Upper lobe of left lung (tissue), 6 donors: ENCODE measurements at regions not wholly inside any gene's neighbourhood (a gene's known extent, or its start where the extent isn't known, plus 50 kb on each side); places are given as distances from the start of the nearest gene placed in this dataset.

Experiments
- ATAC-seq, 2 donors: fragments of 200-7000 bp; cut with Tn5 transposase; one replicate each; pipeline ENCODE4 v1.9.1; 2022; ENCODE audit warnings: mild to moderate bottlenecking in 2 of 2, moderate library complexity in 2 of 2; ENCODE audit not compliant: low FRiP score in 2 of 2
- DNase-seq, 2 donors: peaks; one replicate each; pipeline ENCODE4 v3.0.0-alpha.2; 2019 to 2020
- H3K27ac ChIP-seq, 4 donors: fragments of 200-600 bp; sonication (generic); one replicate each; pipeline ENCODE4 v1.5.1; 2016 to 2019
- H3K27me3 ChIP-seq, 4 donors: fragments of 200-600 bp; sonication (generic); one replicate each; pipeline ENCODE4 v1.5.1; 2017 to 2019
- H3K36me3 ChIP-seq, 4 donors: fragments of 200-600 bp; sonication (generic); one replicate each; pipeline ENCODE4 v1.5.1; 2016 to 2019
- H3K4me1 ChIP-seq, 4 donors: fragments of 200-600 bp; sonication (generic); one replicate each; pipeline ENCODE4 v1.5.1; 2018 to 2019
- H3K4me3 ChIP-seq, 4 donors: fragments of 200-600 bp; sonication (generic); one replicate each; pipeline ENCODE4 v1.5.1; 2017 to 2019; ENCODE audit warnings: mild to moderate bottlenecking in 2 of 4, moderate library complexity in 1 of 4
- H3K9me3 ChIP-seq, 4 donors: fragments of 200-600 bp; sonication (generic); one replicate each; pipeline ENCODE4 v1.5.1; 2018 to 2019
- EP300 ChIP-seq, 4 donors: sonication (generic); formaldehyde crosslinking; IDR thresholded peaks; one replicate each; pipeline ENCODE4 v1.5.1; 2017; ENCODE audit warnings: antibody characterized with exemption in 4 of 4, control low read depth in 2 of 4
- POLR2A ChIP-seq, 4 donors: fragments of 450-650 bp; IDR thresholded peaks; one replicate each; pipeline ENCODE4 v1.5.1; 2016 to 2017; ENCODE audit warnings: antibody characterized with exemption in 4 of 4, mild to moderate bottlenecking in 2 of 4
- POLR2AphosphoS5 ChIP-seq, 2 donors: sonication (generic); formaldehyde crosslinking; IDR thresholded peaks; one replicate each; pipeline ENCODE4 v1.5.1; 2017; ENCODE audit warnings: antibody characterized with exemption in 2 of 2
- WGBS, 2 donors: methylation state at CpG; one replicate each; pipeline ENCODE4 v1.1.5; 2017 to 2018; 5-methylcytosine and 5-hydroxymethylcytosine counted together
- TF ChIP-seq, protein P1 (sequence below), 6 experiments: fragments of 450-650 bp in 4 of 6; fragments of 200-600 bp in 2 of 6; sonication (generic) in 2 of 6; IDR thresholded peaks; one replicate each; pipeline ENCODE4 v1.5.1; 2016 to 2019; ENCODE audit warnings: antibody characterized with exemption in 6 of 6
- donor health status: DM: no; HTN: no; CAD: no; lungs with moderate emphysema.
- donor health status: DM: no; HTN: yes; CAD: no; lungs with severe emphysema.

DNA sequence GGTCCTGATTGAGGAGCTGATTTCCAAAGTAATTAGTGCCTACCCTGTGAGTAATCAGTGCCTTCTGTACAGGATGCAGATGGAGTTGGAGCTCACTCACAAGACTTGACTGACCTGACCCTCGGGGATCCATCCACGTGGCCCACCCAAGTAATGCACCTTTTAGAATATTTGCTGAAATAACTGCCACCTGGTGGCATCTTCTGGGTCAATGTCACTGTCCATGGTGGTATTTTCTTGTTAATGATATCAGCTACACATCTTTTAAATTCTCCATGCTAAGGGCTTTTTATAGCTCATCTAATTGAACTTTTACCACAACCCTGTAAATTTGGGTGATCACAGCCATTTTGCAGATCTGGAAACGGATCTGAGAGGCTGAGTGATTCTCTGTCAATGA, 74.3 kb upstream of the ANKRD34C start:
- Histone ChIP-seq H3K36me3 (no peaks in the 10 kb centered on the region), H3K27me3 (peaks cover 0 to 5% (median 1%) of the 10 kb centered on the region in 4 donors), H3K4me3 (no peak overlapping the region), H3K4me1 (no peaks in the 10 kb centered on the region), H3K9me3 (no peaks in the 10 kb centered on the region), H3K27ac (no peak overlapping the region)
- no peak for ATAC-seq
- TF ChIP-seq POLR2AphosphoS5 (IDR thresholded peaks at IDR 0.05) (no peak), POLR2A (IDR thresholded peaks at IDR 0.05) (no peak), EP300 (IDR thresholded peaks at IDR 0.05) (no peak)
- TF ChIP-seq, protein P1, sequence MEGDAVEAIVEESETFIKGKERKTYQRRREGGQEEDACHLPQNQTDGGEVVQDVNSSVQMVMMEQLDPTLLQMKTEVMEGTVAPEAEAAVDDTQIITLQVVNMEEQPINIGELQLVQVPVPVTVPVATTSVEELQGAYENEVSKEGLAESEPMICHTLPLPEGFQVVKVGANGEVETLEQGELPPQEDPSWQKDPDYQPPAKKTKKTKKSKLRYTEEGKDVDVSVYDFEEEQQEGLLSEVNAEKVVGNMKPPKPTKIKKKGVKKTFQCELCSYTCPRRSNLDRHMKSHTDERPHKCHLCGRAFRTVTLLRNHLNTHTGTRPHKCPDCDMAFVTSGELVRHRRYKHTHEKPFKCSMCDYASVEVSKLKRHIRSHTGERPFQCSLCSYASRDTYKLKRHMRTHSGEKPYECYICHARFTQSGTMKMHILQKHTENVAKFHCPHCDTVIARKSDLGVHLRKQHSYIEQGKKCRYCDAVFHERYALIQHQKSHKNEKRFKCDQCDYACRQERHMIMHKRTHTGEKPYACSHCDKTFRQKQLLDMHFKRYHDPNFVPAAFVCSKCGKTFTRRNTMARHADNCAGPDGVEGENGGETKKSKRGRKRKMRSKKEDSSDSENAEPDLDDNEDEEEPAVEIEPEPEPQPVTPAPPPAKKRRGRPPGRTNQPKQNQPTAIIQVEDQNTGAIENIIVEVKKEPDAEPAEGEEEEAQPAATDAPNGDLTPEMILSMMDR (IDR thresholded peaks at IDR 0.05) = no peak
- 52 to 68% methylated on average over 3 of the region's 3 CpGs for WGBS, 2 donors
- no peak for DNase-seq

DNA sequence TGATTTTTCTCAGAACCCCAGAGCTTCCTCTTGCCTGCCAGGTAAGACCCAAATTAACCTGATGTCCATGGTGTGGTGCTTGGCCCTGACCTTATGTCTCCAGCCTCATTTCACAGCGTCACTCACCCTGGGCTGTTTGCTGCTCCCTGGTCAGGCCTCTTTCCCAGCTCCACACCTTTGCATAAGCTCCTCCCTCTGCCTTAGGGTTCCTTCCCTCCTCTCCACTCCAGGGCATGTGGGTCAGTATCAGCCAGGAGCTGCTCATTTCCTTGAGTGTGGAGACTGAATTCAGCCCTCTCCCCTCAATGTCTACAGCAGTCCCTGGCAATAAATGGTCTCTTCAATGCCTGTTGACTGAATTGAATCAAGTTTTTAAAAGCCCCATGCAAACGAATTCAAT, 75.6 kb upstream of the ANKRD34C start:
- no peaks in the 10 kb centered on the region for H3K36me3 ChIP-seq
- H3K4me1 ChIP-seq = no peaks in the 10 kb centered on the region
- H3K9me3 ChIP-seq = no peaks in the 10 kb centered on the region
- H3K27ac ChIP-seq = no peak overlapping the region
- no peak for TF ChIP-seq EP300 (IDR thresholded peaks at IDR 0.05)
- TF ChIP-seq, protein P1 (IDR thresholded peaks at IDR 0.05) = no peak
- no peak for TF ChIP-seq POLR2A (IDR thresholded peaks at IDR 0.05)
- TF ChIP-seq POLR2AphosphoS5 (IDR thresholded peaks at IDR 0.05) = no peak
- DNase-seq = no peak
- WGBS, 2 donors = 39 to 60% methylated on average over 2 of the region's 2 CpGs
- H3K27me3 ChIP-seq = peaks cover 0 to 5% (median 1%) of the 10 kb centered on the region in 4 donors
- H3K4me3 ChIP-seq = no peak overlapping the region
- ATAC-seq = no peak

DNA sequence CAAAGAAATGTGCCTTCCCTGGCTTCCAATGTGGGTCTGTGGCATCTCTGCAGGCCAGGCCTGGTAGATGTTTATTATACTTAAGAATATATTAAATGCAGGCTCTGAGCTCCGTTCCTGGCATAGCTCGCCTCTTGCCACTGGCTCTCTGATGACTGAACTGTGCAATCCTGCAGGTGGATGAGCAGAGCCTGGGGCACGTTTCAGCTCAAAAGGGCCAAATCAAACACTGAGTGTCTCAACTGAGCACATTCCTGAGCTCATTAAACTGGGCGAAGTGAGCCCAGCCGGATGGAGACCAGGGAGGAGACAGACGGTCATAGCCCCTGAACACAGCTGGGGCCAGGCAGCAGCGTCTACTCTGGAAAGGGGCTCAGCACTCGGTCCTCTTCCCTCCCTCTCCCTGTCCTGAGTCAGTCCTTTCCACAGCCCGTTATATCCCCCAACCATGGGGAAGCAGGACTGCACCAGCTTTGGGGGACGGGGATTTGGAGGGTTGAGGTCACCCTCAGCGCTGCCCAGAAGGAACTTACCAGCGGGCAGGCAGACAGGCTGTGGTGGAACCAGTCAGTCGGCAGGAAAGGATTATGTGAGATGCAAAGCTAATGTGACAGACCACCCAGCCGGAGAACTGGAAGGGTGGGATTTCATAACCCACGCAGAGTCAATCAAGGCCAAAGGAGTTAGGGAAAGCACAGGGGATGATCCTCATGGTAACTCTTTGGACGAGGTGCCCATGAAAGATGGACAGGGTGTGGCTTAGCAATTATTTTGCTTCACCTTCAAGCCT, 77.4 kb upstream of the ANKRD34C start:
- Histone ChIP-seq H3K4me3 (no peak overlapping the region), H3K9me3 (no peaks in the 10 kb centered on the region), H3K27me3 (peaks cover 0 to 5% (median 1%) of the 10 kb centered on the region in 4 donors), H3K4me1 (no peaks in the 10 kb centered on the region), H3K27ac (no peak overlapping the region), H3K36me3 (no peaks in the 10 kb centered on the region)
- TF ChIP-seq, protein P1 (IDR thresholded peaks at IDR 0.05) = no peak
- no peak for TF ChIP-seq EP300 (IDR thresholded peaks at IDR 0.05)
- TF ChIP-seq POLR2AphosphoS5 (IDR thresholded peaks at IDR 0.05) = no peak
- TF ChIP-seq POLR2A (IDR thresholded peaks at IDR 0.05) = no peak
- 61 to 70% methylated on average over 12 to 16 of the region's 16 CpGs for WGBS, 2 donors
- no peak for DNase-seq
- ATAC-seq = no peak

DNA sequence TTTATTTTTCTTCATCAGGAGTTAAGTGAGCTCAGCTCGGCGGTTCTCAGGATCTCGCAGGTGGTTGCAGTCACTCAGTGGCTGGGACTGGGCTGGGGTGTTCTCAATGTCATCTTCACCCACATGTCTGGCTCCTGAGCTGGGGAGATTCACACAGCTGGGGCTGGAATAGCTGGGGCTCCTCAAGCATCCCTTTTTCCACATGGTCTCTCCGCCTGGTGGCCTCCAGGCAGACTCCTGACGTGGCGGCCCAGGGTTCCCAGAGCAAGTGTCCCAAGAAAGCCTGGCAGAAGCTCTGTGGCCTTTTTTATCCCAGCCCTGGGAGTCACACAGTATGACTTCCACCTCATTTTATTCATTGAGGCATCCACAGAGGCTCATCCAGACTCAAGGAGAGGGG, 84.1 kb upstream of the ANKRD34C start:
- Histone ChIP-seq H3K36me3 (no peaks in the 10 kb centered on the region), H3K27ac (no peak overlapping the region), H3K27me3 (no peaks in the 10 kb centered on the region), H3K4me1 (no peaks in the 10 kb centered on the region), H3K9me3 (no peaks in the 10 kb centered on the region), H3K4me3 (no peak overlapping the region)
- DNase-seq (no peak), ATAC-seq (no peak)
- 85 to 94% methylated on average over 5 to 6 of the region's 6 CpGs for WGBS, 2 donors
- TF ChIP-seq, protein P1 (IDR thresholded peaks at IDR 0.05) = no peak
- TF ChIP-seq POLR2AphosphoS5 (IDR thresholded peaks at IDR 0.05) = no peak
- TF ChIP-seq POLR2A (IDR thresholded peaks at IDR 0.05) = no peak
- no peak for TF ChIP-seq EP300 (IDR thresholded peaks at IDR 0.05)

DNA sequence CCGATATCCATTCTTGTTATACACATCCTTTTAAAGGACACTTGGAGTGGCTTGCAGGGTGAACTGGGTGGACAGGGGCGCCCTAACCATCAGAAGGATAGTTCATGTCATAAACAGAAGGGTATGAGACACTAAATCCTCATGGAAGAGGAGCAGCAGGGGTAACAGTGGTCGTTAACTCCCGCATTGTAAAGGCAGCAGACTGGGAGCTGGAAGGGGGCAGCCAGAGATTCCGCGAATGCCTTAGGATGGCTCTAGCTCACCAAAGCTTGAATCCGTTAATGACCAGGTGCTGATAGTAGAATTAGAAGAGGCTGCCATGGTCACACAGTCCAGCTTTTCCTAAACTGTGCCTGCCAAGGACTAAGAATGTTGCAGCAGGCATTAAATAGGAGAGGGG, 85.2 kb upstream of the ANKRD34C start:
- H3K4me1 ChIP-seq = no peaks in the 10 kb centered on the region
- no peak overlapping the region for H3K4me3 ChIP-seq
- DNase-seq (no peak), ATAC-seq (no peak)
- 61 to 63% methylated on average over 7 of the region's 7 CpGs for WGBS, 2 donors
- H3K9me3 ChIP-seq = no peaks in the 10 kb centered on the region
- H3K27me3 ChIP-seq = no peaks in the 10 kb centered on the region
- H3K36me3 ChIP-seq = no peaks in the 10 kb centered on the region
- H3K27ac ChIP-seq = no peak overlapping the region
- TF ChIP-seq EP300 (IDR thresholded peaks at IDR 0.05) = no peak
- TF ChIP-seq, protein P1 (IDR thresholded peaks at IDR 0.05) = no peak
- TF ChIP-seq POLR2AphosphoS5 (IDR thresholded peaks at IDR 0.05) = no peak
- no peak for TF ChIP-seq POLR2A (IDR thresholded peaks at IDR 0.05)
